Right lobe of liver (tissue), 4 donors: ENCODE measurements at regions not wholly inside any gene's neighbourhood (a gene's known extent, or its start where the extent isn't known, plus 50 kb on each side); places are given as distances from the start of the nearest gene placed in this dataset.

Experiments
- CTCF ChIP-seq, 4 donors: fragments of 200-600 bp in 3 of 4; fragments of 450-650 bp in 1 of 4; IDR thresholded peaks; one replicate each; pipeline versions ENCODE4 v1.5.1 to v1.8.0; 2016 to 2022; ENCODE audit warnings: antibody characterized with exemption in 4 of 4, mild to moderate bottlenecking in 2 of 4
- POLR2A ChIP-seq: fragments of 450-650 bp; IDR thresholded peaks from one replicate; pipeline ENCODE4 v1.6.1; 2017; ENCODE audit warnings: antibody characterized with exemption, mild to moderate bottlenecking
- donor health status: DM: no; HTN: no; CAD: no.
- donor health status: DM: no; HTN: no; CAD: no.
- donor health status: DM: no; HTN: yes; CAD: no.

- no peak for TF ChIP-seq CTCF (IDR thresholded peaks at IDR 0.05)
- no peak for TF ChIP-seq POLR2A
These were observed 638.3 kb downstream of the NTRK3 start for GRCh38 chr15:87618203-87618725.
